Stomach smooth muscle (tissue), 2 donors: ENCODE measurements at regions not wholly inside any gene's neighbourhood (a gene's known extent, or its start where the extent isn't known, plus 50 kb on each side); places are given as distances from the start of the nearest gene placed in this dataset.

Source experiments
- H3K27ac ChIP-seq: one replicate; pipeline ENCODE4 v1.7.0; 2013; ENCODE audit warnings: mild to moderate bottlenecking, low read length, inconsistent platforms
- H3K27me3 ChIP-seq, 2 donors: one replicate each; pipeline ENCODE4 v1.7.0; 2013; ENCODE audit warnings: low read length in 2 of 2; ENCODE audit not compliant: insufficient read depth in 2 of 2, control insufficient read depth in 1 of 2
- H3K36me3 ChIP-seq, 2 donors: one replicate each; pipeline ENCODE4 v1.7.0; 2013; ENCODE audit warnings: low read length in 2 of 2; ENCODE audit not compliant: control insufficient read depth in 2 of 2, insufficient read depth in 2 of 2
- H3K4me1 ChIP-seq: one replicate; pipeline ENCODE4 v1.7.0; 2013; ENCODE audit warnings: low read length; ENCODE audit not compliant: control insufficient read depth, insufficient read depth
- H3K4me3 ChIP-seq, 2 donors: one replicate each; pipeline ENCODE4 v1.7.0; 2013; ENCODE audit warnings: low read length in 2 of 2
- H3K9ac ChIP-seq, 2 donors: one replicate each; pipeline ENCODE4 v1.7.0; 2013; ENCODE audit warnings: low read length in 2 of 2, mild to moderate bottlenecking in 1 of 2
- H3K9me3 ChIP-seq, 2 donors: one replicate each; pipeline ENCODE4 v1.7.0; 2013; ENCODE audit warnings: low read length in 2 of 2; ENCODE audit not compliant: control insufficient read depth in 2 of 2
- donor health status: healthy.
- donor health status: Pancreatic carcinoma.

DNA sequence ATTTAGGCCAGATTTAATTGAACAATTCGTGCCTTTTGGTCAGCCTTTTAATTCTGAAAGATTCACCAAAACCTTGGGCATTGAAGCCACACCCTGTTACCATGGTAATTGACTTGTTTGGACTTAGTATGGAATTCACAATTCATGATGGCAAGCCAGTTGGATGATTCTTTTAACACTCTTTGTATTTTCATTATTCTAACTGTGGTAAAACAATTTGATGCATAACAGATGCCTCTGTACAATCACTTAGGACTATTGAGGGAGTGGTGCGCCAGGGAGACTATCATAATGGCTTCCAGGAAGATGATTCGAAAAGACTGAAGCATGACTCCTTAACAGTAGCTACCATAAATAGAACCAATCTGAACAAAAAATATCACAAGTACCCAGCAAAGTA is 381.1 kb upstream of the ADAMTS16 start:
- Histone ChIP-seq H3K27ac (no peak overlapping the region), H3K36me3 (no peaks in the 10 kb centered on the region), H3K9me3 (no peaks in the 10 kb centered on the region), H3K4me3 (no peak overlapping the region), H3K9ac (no peak overlapping the region), H3K27me3 (no peaks in the 10 kb centered on the region), H3K4me1 (no peaks in the 10 kb centered on the region)

DNA sequence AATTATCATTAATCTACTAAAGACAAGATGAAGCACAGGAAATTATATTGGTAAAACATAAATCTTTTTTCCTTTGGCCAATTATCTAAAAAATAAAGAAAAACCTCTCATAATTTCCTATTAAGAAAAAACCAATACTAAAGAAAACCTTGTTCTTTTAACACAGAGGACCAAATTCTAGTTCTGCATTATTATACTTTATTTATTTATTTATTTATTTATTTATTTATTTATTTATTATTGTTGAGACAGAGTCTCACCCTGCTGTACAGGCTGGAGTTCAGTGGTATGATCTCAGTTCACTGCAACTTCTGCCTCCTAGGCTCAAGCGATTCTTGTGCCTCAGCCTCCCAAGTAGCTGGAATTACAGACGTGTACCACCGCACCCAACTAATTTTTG is 377.8 kb upstream of the ADAMTS16 start:
- Histone ChIP-seq H3K36me3 (no peaks in the 10 kb centered on the region), H3K27ac (no peak overlapping the region), H3K4me3 (no peak overlapping the region), H3K4me1 (no peaks in the 10 kb centered on the region), H3K27me3 (no peaks in the 10 kb centered on the region), H3K9me3 (peaks cover 0 to 3% of the 10 kb centered on the region in 2 donors), H3K9ac (no peak overlapping the region)

DNA sequence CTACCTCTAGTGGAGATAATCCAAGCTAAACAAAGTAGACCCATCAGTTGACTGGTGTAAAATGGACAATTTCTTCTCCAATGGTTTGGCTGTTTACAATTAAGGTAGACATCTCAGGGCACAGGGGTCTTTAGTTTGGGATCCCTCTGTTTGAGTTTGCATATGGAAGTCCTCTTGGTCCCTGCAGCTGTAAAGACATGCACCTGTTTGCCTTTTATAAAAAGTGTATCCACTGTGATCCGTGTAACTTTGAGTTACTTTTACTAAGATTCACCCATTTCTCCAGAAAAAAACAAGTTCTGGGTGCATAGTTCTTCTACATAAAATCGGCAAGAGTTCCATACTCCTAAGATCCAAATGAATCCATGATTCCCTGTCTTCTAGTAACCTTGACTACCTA is 374.7 kb upstream of the ADAMTS16 start:
- Histone ChIP-seq H3K27me3 (no peaks in the 10 kb centered on the region), H3K9me3 (peaks cover 0 to 3% of the 10 kb centered on the region in 2 donors), H3K36me3 (no peaks in the 10 kb centered on the region), H3K4me3 (no peak overlapping the region), H3K9ac (no peak overlapping the region), H3K4me1 (no peaks in the 10 kb centered on the region), H3K27ac (no peak overlapping the region)

DNA sequence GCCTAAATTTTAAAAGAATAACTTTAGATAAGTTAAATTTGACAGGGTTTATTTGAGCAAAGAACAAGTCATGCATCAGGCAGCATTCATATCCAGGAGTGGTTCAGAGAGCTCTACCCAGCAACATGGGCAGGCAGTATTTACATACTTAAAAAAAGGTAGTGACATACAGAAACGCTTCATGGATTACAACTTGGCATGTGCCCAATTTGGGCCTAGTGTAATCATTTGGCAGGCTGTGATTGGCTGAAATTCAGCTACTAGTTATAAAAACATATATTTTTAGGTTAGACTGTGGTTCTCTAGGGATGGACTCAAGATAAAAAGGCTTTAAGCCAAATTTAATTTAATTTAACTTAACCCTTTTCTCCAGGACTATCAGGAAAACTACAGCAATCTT is 374.0 kb upstream of the ADAMTS16 start:
- Histone ChIP-seq H3K4me3 (no peak overlapping the region), H3K9me3 (peaks cover 0 to 3% of the 10 kb centered on the region in 2 donors), H3K27ac (no peak overlapping the region), H3K9ac (no peak overlapping the region), H3K4me1 (no peaks in the 10 kb centered on the region), H3K27me3 (no peaks in the 10 kb centered on the region), H3K36me3 (no peaks in the 10 kb centered on the region)

DNA sequence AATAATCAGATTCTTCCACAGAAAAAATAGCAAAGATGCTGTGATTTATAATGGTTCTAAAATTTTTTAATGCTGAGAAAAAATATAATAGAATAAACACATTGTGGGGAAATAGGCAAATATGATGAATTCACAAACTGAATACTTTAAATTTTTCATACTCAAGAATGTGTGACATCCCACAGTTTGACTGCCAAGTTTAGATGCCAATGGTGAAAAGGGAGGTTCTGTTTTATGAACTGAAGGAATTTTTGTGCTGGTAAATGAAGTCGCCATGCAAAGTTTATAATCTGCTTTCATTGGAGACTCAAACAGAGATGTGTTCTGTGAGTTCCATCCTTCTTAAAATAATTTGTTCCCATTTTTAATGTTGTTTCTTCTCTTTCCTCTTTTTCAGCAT is 367.5 kb upstream of the ADAMTS16 start:
- H3K4me3 ChIP-seq = no peak overlapping the region
- H3K4me1 ChIP-seq = no peaks in the 10 kb centered on the region
- no peaks in the 10 kb centered on the region for H3K27me3 ChIP-seq
- H3K9ac ChIP-seq = no peak overlapping the region
- H3K9me3 ChIP-seq = no peaks in the 10 kb centered on the region
- H3K36me3 ChIP-seq = no peaks in the 10 kb centered on the region
- H3K27ac ChIP-seq = no peak overlapping the region

DNA sequence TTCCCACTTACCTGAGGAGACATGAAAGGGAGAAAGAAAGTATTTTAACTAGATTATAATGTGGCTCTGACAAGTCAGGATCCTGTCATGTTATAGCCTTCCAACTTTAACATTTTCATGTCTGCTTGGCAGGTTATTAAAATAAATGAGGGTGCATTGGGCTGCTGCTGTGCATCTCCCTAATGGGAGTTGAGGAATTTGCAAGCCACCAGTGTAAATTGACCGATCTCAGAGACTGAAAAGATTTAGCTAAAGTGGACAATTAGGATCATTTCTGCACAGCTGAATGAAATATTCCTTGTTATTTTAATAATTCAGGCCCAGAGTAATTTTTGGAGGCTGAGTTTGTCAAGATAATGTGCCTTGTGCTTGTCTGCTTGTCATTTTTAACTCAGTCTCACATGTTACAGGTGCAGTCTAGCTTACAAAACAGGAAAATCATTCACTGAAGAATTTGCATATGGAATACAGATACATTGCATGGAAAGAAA is 366.3 kb upstream of the ADAMTS16 start:
- Histone ChIP-seq H3K27me3 (no peaks in the 10 kb centered on the region), H3K9me3 (no peaks in the 10 kb centered on the region), H3K4me1 (no peaks in the 10 kb centered on the region)

DNA sequence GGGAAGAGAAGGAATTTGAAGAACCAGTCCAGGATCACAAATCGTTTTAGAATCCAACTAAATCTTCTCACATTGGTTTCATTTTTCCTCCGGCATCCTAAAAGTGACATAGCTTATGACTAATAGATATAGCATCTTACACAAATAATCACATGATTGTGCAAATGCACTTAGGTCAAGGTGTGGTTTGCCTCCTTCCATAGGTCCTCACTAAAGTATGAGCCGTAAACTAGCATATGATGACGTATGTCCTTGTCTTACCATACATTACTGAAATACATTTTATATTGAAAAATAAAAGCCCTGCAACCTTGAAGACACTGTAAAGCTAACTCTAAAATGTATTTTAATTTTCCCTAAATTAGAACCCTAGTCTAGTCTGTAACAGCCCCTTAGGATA is 362.7 kb upstream of the ADAMTS16 start:
- Histone ChIP-seq H3K4me1 (no peaks in the 10 kb centered on the region), H3K27ac (no peak overlapping the region), H3K9ac (no peak overlapping the region), H3K27me3 (no peaks in the 10 kb centered on the region), H3K9me3 (no peaks in the 10 kb centered on the region), H3K4me3 (no peak overlapping the region), H3K36me3 (no peaks in the 10 kb centered on the region)

More for the DNA sequence above, 366.3 kb upstream of the ADAMTS16 start:
- Histone ChIP-seq H3K9ac (no peak overlapping the region), H3K27ac (no peak overlapping the region), H3K36me3 (no peaks in the 10 kb centered on the region), H3K4me3 (no peak overlapping the region)

DNA sequence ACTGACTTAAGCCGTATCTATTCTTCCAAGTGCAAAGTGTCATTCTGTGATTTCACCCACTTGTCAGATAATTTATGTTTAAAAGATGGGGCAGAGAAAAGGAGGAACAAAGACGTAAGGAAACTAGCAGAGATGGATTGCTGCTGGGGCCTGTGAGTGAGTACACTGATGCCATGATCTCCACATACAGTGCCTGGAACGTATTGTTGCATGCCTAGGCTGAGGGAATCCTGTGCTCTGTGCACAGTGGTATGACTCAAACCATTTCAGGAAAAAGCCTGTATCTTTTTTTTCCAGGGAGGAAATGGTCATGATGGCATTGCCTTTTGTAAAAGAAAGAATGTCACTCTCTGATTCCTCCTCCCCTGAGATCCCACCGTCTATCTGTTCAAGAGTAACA is 359.5 kb upstream of the ADAMTS16 start:
- no peaks in the 10 kb centered on the region for H3K27me3 ChIP-seq
- H3K4me1 ChIP-seq = no peaks in the 10 kb centered on the region
- no peak overlapping the region for H3K27ac ChIP-seq
- H3K36me3 ChIP-seq = no peaks in the 10 kb centered on the region
- H3K9ac ChIP-seq = no peak overlapping the region
- no peak overlapping the region for H3K4me3 ChIP-seq
- no peaks in the 10 kb centered on the region for H3K9me3 ChIP-seq

DNA sequence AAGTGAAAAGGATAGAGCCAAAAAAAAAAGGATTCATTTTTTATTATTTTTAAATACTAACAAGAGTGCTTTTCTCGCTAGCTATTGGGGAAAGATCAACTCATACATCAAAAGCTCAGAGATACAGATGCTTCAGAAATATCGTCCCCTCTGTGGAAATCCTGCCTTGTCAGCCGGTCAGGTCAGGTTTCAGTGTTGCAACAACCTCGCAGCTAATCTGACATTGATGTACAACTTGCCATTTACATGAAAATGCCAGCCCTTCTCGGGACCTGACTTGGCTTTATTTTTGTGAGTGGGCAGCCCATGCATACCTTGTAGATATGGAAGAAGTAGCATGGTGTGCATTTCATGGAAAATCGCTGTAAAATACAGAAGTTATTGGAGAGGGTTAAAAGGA is 358.8 kb upstream of the ADAMTS16 start:
- H3K27me3 ChIP-seq = no peaks in the 10 kb centered on the region
- no peak overlapping the region for H3K9ac ChIP-seq
- H3K4me3 ChIP-seq = no peak overlapping the region
- H3K9me3 ChIP-seq = no peaks in the 10 kb centered on the region
- no peaks in the 10 kb centered on the region for H3K36me3 ChIP-seq
- H3K4me1 ChIP-seq = no peaks in the 10 kb centered on the region
- no peak overlapping the region for H3K27ac ChIP-seq

DNA sequence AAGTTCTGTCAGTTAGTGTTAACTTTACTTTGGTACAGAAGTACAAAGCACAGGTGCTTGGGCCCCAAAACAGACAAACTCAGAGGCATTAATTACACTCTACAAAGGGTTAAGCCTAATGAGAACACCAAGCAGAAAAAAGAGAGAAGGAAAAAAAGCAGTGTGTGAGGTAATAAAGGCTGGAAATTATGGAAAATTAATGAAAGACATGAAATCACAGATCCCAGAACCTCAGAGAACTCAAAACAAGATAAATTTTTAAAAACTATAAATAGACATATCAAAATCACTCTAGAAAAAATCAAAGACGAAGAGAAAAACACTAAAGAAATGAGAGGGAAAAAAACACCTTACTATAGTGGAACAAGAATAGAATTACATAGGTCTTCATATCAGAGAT is 354.2 kb upstream of the ADAMTS16 start:
- Histone ChIP-seq H3K4me1 (no peaks in the 10 kb centered on the region), H3K9me3 (no peaks in the 10 kb centered on the region), H3K27me3 (no peaks in the 10 kb centered on the region), H3K27ac (no peak overlapping the region), H3K4me3 (no peak overlapping the region), H3K36me3 (no peaks in the 10 kb centered on the region), H3K9ac (no peak overlapping the region)

DNA sequence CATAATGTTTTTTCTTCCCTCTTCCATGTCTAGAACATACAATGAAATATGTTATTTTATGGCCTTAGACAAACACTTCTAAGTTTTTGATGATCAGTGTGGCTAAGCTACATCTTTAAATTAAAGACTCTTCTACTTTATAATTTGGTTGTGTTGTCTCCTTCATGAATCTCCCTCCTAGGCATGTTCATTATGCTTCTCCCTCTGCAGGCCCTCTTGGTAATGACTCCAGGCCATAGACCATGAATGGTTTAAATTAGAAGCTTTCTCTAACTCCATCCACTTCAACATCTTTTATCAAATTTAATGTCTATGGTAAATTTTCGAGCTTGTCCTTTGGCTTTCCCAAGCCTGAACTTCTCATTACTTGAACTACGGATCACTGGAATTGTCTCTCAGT is 342.7 kb upstream of the ADAMTS16 start:
- H3K4me3 ChIP-seq = no peak overlapping the region
- H3K4me1 ChIP-seq = peaks cover 2% of the 10 kb centered on the region
- H3K27me3 ChIP-seq = no peaks in the 10 kb centered on the region
- no peaks in the 10 kb centered on the region for H3K36me3 ChIP-seq
- no peaks in the 10 kb centered on the region for H3K9me3 ChIP-seq
- no peak overlapping the region for H3K27ac ChIP-seq
- no peak overlapping the region for H3K9ac ChIP-seq
